K562 (cell line): ENCODE measurements at regions not wholly inside any gene's neighbourhood (a gene's known extent, or its start where the extent isn't known, plus 50 kb on each side); places are given as distances from the start of the nearest gene placed in this dataset.
"Not testable (repeated sequence)": the region's sequence is repeated elsewhere in the genome, so short reads cannot be mapped to it uniquely, and the experiment has no call there.

Source experiments
- ATAC-seq: fragments of 200-7000 bp; cut with Tn5 transposase; 3 replicates; pipeline ENCODE4 v1.9.1; 2020; ENCODE audit warnings: moderate library complexity
- BruUV-seq: library from RNA; stranded (reverse); fragments of 400-500 nt; replicated peaks from 2 replicates; lab custom pipeline; 2021; lab: Mats Ljungman, UMichigan
- CTCF ChIA-PET: fragments of 300-600 bp; formaldehyde crosslinking; extraction: SDS; loops from one replicate; lab custom pipeline; 2021; ENCODE audit warnings: low intra/inter-chr PET ratio; lab: Yijun Ruan, JAX
- POLR2A ChIA-PET: fragments of 300-600, 350-650 bp; sonication (Branson Sonifier 250); formaldehyde crosslinking; extraction: SDS; loops from one replicate; lab custom pipeline; 2021; ENCODE audit warnings: antibody characterized with exemption, inconsistent platforms; lab: Yijun Ruan, JAX
- DNase-seq, 4 experiments: peaks; one replicate each; pipeline versions ENCODE4 v3.0.0 to v3.0.0-alpha.2; 2011 to 2018; ENCODE audit warnings: low spot score in 3 of 4, mixed read lengths in 3 of 4; ENCODE audit errors: extremely low read depth in 1 of 4
- FAIRE-seq: peaks from 2 replicates; lab custom pipeline; 2011; peaks lifted over from hg19 to GRCh38; lab: Jason Lieb, UNC
- H2AFZ ChIP-seq: 2 replicates; pipeline ENCODE4 v1.6.0; 2011; ENCODE audit warnings: low read depth, low read length, control low read depth, inconsistent platforms
- H3K27ac ChIP-seq: fragments of 200-600 bp; 3 replicates; pipeline ENCODE4 v1.8.0; 2011; ENCODE audit warnings: low read depth, mild to moderate bottlenecking, control low read depth, inconsistent platforms, low read length, moderate library complexity, mixed read lengths; ENCODE audit errors: extremely low read depth
- H3K27me3 ChIP-seq, 2 experiments: fragments of 300-600 bp in 1 of 2; 2 replicates in 1 of 2; 3 replicates in 1 of 2; pipeline versions ENCODE4 v1.6.0 to v1.8.0; 2011; ENCODE audit warnings: inconsistent platforms in 2 of 2, low read length in 2 of 2, mild to moderate bottlenecking in 1 of 2, mixed read lengths in 1 of 2, moderate library complexity in 1 of 2; ENCODE audit not compliant: control insufficient read depth in 2 of 2, insufficient read depth in 2 of 2
- H3K36me3 ChIP-seq: fragments of 300-600 bp; 3 replicates; pipeline ENCODE4 v1.8.0; 2011; ENCODE audit warnings: mild to moderate bottlenecking, low read length, inconsistent platforms; ENCODE audit not compliant: control insufficient read depth, insufficient read depth
- H3K4me1 ChIP-seq, 2 experiments: fragments of 200-600 bp in 1 of 2; replicated peaks in 1 of 2; 2 replicates in 1 of 2; 3 replicates in 1 of 2; pipeline versions ENCODE4 v1.5.1 to v1.8.0; 2011; ENCODE audit warnings: inconsistent platforms in 2 of 2, low read length in 2 of 2, mild to moderate bottlenecking in 1 of 2, mixed read lengths in 1 of 2, moderate library complexity in 1 of 2; ENCODE audit not compliant: control insufficient read depth in 2 of 2, insufficient read depth in 2 of 2
- H3K4me2 ChIP-seq: 2 replicates; pipeline ENCODE4 v1.6.1; 2011; ENCODE audit warnings: low read length, control low read depth, inconsistent platforms, mixed read lengths; ENCODE audit not compliant: insufficient read depth
- H3K4me3 ChIP-seq: fragments of 200-600 bp; sonication (generic), shearing (Covaris generic); 2 replicates; pipeline ENCODE4 v1.5.1; 2016; ENCODE audit warnings: control low read depth, inconsistent platforms
- H3K79me2 ChIP-seq: fragments of 200-600 bp; 3 replicates; pipeline ENCODE4 v1.8.0; 2011; ENCODE audit warnings: low read length, inconsistent platforms; ENCODE audit not compliant: control insufficient read depth, insufficient read depth
- H3K9ac ChIP-seq, 2 experiments: 2 replicates each; pipeline versions ENCODE4 v1.6.0 to v1.6.1; 2011; ENCODE audit warnings: low read depth in 2 of 2, low read length in 2 of 2, control low read depth in 1 of 2, inconsistent platforms in 1 of 2, mild to moderate bottlenecking in 1 of 2, mixed read lengths in 1 of 2; ENCODE audit not compliant: insufficient read depth in 1 of 2
- H3K9me1 ChIP-seq: one replicate; pipeline ENCODE4 v1.6.0; 2011; ENCODE audit warnings: inconsistent platforms, mild to moderate bottlenecking, low read length, moderate library complexity; ENCODE audit not compliant: control insufficient read depth, insufficient read depth
- H3K9me3 ChIP-seq: replicated peaks from 2 replicates; pipeline ENCODE4 v1.5.1; 2011; ENCODE audit warnings: low read depth, low read length, inconsistent platforms; ENCODE audit not compliant: control insufficient read depth, insufficient read depth
- H4K20me1 ChIP-seq: replicated peaks from 2 replicates; pipeline ENCODE4 v1.6.1; 2011; ENCODE audit warnings: low read length, inconsistent platforms, mixed read lengths; ENCODE audit not compliant: control insufficient read depth, insufficient read depth
- JUNB ChIP-seq: fragments of 450-650 bp; formaldehyde crosslinking; conservative IDR thresholded peaks from 2 replicates; pipeline ENCODE4 v1.4.0; 2020; ENCODE audit warnings: mild to moderate bottlenecking
- MTA1 ChIP-seq: fragments of 450-650 bp; IDR thresholded peaks from 2 replicates; pipeline ENCODE4 v1.6.1; 2017; ENCODE audit warnings: borderline replicate concordance
- NELFE ChIP-seq: IDR thresholded peaks from 2 replicates; pipeline ENCODE4 v1.6.1; 2011; ENCODE audit warnings: mild to moderate bottlenecking; ENCODE audit not compliant: insufficient read depth, insufficient read length
- RBFOX2 ChIP-seq: fragments of 200-400 bp; formaldehyde crosslinking; IDR thresholded peaks from 2 replicates; pipeline ENCODE4 v1.6.1; 2017; ENCODE audit warnings: low read depth, mild to moderate bottlenecking, low read length, moderate library complexity
- SAFB2 ChIP-seq: fragments of 200-400 bp; formaldehyde crosslinking; IDR thresholded peaks from 2 replicates; pipeline ENCODE4 v1.6.1; 2018; ENCODE audit warnings: borderline replicate concordance, low read length, low read depth, moderate library complexity; ENCODE audit not compliant: severe bottlenecking
- SNIP1 ChIP-seq: fragments of 450-650 bp; IDR thresholded peaks from 2 replicates; pipeline ENCODE4 v1.7.1; 2017; ENCODE audit warnings: low read depth, mild to moderate bottlenecking
- STAT5B ChIP-seq: fragments of 250-450 bp; sonication (Bioruptor Pico); IDR thresholded peaks from 2 replicates; pipeline ENCODE4 v1.8.0; 2021; ENCODE audit warnings: mild to moderate bottlenecking, inconsistent platforms
- TAL1 ChIP-seq: fragments of 450-650 bp; IDR thresholded peaks from 2 replicates; pipeline ENCODE4 v1.6.1; 2016; ENCODE audit warnings: mild to moderate bottlenecking
- ZFP36 ChIP-seq: fragments of 150-350 bp; IDR thresholded peaks from 2 replicates; pipeline ENCODE4 v1.6.1; 2018; ENCODE audit warnings: low read length, low read depth; ENCODE audit not compliant: partially characterized antibody
- ZNF740 ChIP-seq, 3 experiments: fragments of 200-800 bp in 1 of 3; sonication (Bioruptor generic) in 1 of 3; sonication (generic) in 1 of 3; formaldehyde crosslinking in 1 of 3; IDR thresholded peaks; 2 replicates each; pipeline versions ENCODE4 v1.6.1 to v1.8.0; 2016 to 2022; ENCODE audit warnings: mild to moderate bottlenecking in 2 of 3, missing compliant biosample characterization in 2 of 3, missing genetic modification characterization in 2 of 3, missing genetic modification reagents in 1 of 3
- WGBS: fragments of 100-300 bp; shearing (Covaris generic); methylation state at CpG from one replicate; pipeline ENCODE4 v1.1.6; 2016; ENCODE audit warnings: low coverage, mixed read lengths; ENCODE audit not compliant: insufficient coverage; ENCODE audit errors: missing lambda C conversion rate; 5-methylcytosine and 5-hydroxymethylcytosine counted together
- in situ Hi-C: fragments of 300-500 bp; cut with MboI; formaldehyde crosslinking; loops from 4 replicates; pipeline ENCODE4 v1.15.0; 2018; ENCODE audit warnings: inconsistent platforms, mixed read lengths
- intact Hi-C: fragments of 100-400 bp; cut with micrococcal nuclease; formaldehyde crosslinking; loops from 2 replicates; pipeline ENCODE4 v1.14.2; 2022
- TF ChIP-seq, protein P1 (sequence below): fragments of 150-350 bp; IDR thresholded peaks from 2 replicates; pipeline ENCODE4 v1.6.1; 2014; ENCODE audit warnings: low read depth, mild to moderate bottlenecking, low read length, borderline replicate concordance

- H3K9me3 ChIP-seq, intact Hi-C loops, H4K20me1 ChIP-seq, H3K9ac ChIP-seq, H3K27me3 ChIP-seq, BruUV-seq, H3K4me3 ChIP-seq, DNase-seq, CTCF ChIA-PET, H2AFZ ChIP-seq, H3K27ac ChIP-seq, H3K4me2 ChIP-seq, in situ Hi-C loops, FAIRE-seq, H3K36me3 ChIP-seq, H3K79me2 ChIP-seq, H3K4me1 ChIP-seq, ATAC-seq, H3K9me1 ChIP-seq: not testable (repeated sequence)
- WGBS = 7% methylated on average over 3 of the region's 3 CpGs
- POLR2A ChIA-PET = interaction anchor here (1.2 kb wide), 1 partner anchor 15 kb away, joined by 3 read pairs; no protein-coding TSS in a partner anchor
- TF ChIP-seq ZFP36 = peak; percentile 41
These were observed 156.7 kb downstream of the UTRN start for GRCh38 chr6:144441801-144442200.

- H4K20me1 ChIP-seq = no peaks in the 10 kb centered on the region
- ChIA-PET CTCF (no interaction called here), POLR2A (no interaction called here)
- no TSS peak for BruUV-seq
- H3K27me3 ChIP-seq = no peaks in the 10 kb centered on the region
- H3K36me3 ChIP-seq = no peaks in the 10 kb centered on the region
- no peak overlapping the region for H3K9ac ChIP-seq
- no peaks in the 10 kb centered on the region for H3K9me1 ChIP-seq
- no peaks in the 10 kb centered on the region for H3K4me1 ChIP-seq
- no peaks in the 10 kb centered on the region for H3K9me3 ChIP-seq
- intact Hi-C loops = no loop called here
- DNase-seq (no peak), ATAC-seq (no peak)
- no peak overlapping the region for H3K4me2 ChIP-seq
- TF ChIP-seq ZNF740 (CRISPR knock-in tag; IDR thresholded peaks at IDR 0.05) = no peak
- TF ChIP-seq ZNF740 (tag; IDR thresholded peaks at IDR 0.05) = no peak
- no peak for TF ChIP-seq STAT5B (CRISPR knock-in tag)
- no peak for TF ChIP-seq NELFE
- no peak for TF ChIP-seq RBFOX2
- TF ChIP-seq SNIP1 = no peak
- TF ChIP-seq, protein P1, sequence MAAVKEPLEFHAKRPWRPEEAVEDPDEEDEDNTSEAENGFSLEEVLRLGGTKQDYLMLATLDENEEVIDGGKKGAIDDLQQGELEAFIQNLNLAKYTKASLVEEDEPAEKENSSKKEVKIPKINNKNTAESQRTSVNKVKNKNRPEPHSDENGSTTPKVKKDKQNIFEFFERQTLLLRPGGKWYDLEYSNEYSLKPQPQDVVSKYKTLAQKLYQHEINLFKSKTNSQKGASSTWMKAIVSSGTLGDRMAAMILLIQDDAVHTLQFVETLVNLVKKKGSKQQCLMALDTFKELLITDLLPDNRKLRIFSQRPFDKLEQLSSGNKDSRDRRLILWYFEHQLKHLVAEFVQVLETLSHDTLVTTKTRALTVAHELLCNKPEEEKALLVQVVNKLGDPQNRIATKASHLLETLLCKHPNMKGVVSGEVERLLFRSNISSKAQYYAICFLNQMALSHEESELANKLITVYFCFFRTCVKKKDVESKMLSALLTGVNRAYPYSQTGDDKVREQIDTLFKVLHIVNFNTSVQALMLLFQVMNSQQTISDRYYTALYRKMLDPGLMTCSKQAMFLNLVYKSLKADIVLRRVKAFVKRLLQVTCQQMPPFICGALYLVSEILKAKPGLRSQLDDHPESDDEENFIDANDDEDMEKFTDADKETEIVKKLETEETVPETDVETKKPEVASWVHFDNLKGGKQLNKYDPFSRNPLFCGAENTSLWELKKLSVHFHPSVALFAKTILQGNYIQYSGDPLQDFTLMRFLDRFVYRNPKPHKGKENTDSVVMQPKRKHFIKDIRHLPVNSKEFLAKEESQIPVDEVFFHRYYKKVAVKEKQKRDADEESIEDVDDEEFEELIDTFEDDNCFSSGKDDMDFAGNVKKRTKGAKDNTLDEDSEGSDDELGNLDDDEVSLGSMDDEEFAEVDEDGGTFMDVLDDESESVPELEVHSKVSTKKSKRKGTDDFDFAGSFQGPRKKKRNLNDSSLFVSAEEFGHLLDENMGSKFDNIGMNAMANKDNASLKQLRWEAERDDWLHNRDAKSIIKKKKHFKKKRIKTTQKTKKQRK = no peak
- TF ChIP-seq SAFB2 = no peak
- TF ChIP-seq TAL1 = no peak
- no peak for TF ChIP-seq JUNB
- no peak for TF ChIP-seq MTA1
- TF ChIP-seq, all 486 proteins: peak for 0
- no peaks in the 10 kb centered on the region for H3K79me2 ChIP-seq
- in situ Hi-C loops = no loop called here
- 0% methylated on average over 2 of the region's 2 CpGs for WGBS
- H2AFZ ChIP-seq = no peak overlapping the region
- H3K4me3 ChIP-seq = no peak overlapping the region
- FAIRE-seq = no peak
- no peak overlapping the region for H3K27ac ChIP-seq
These were observed 158.0 kb downstream of the UTRN start for GRCh38 chr6:144443157-144443556.
